ENCODE measurements at regions not wholly inside any gene's neighbourhood (a gene's known extent, or its start where the extent isn't known, plus 50 kb on each side); places are given as distances from the start of the nearest gene placed in this dataset.

DNA sequence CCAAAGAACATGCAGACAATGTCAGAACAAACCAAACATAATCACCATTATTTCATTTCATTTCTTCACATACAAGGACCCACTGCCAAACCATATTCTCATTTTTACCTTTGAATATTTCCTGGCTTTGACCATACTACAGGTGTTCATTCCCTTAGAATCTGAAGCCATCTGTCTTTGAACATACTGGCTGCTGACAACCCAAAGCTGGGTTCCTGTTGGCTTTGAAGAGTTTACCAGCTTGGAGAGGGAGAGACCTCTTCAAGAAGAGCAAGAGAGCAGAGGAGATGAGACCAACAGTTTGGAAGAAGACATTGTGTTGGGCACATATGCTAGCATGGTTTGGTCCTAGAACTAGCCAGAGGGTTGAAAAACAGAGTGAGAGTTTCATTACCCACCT, 145.6 kb upstream of the KCNIP4 start:
- CTCF ChIA-PET = no interaction called here
- POLR2A ChIA-PET = no interaction called here
- TF ChIP-seq, protein P1, sequence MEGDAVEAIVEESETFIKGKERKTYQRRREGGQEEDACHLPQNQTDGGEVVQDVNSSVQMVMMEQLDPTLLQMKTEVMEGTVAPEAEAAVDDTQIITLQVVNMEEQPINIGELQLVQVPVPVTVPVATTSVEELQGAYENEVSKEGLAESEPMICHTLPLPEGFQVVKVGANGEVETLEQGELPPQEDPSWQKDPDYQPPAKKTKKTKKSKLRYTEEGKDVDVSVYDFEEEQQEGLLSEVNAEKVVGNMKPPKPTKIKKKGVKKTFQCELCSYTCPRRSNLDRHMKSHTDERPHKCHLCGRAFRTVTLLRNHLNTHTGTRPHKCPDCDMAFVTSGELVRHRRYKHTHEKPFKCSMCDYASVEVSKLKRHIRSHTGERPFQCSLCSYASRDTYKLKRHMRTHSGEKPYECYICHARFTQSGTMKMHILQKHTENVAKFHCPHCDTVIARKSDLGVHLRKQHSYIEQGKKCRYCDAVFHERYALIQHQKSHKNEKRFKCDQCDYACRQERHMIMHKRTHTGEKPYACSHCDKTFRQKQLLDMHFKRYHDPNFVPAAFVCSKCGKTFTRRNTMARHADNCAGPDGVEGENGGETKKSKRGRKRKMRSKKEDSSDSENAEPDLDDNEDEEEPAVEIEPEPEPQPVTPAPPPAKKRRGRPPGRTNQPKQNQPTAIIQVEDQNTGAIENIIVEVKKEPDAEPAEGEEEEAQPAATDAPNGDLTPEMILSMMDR (IDR thresholded peaks at IDR 0.05; ENCODE audit: control extremely low read depth, extremely low read depth, low read depth, missing control alignments) = no peak
- no peak for DNase-seq (ENCODE audit: extremely low spot score)

DNA sequence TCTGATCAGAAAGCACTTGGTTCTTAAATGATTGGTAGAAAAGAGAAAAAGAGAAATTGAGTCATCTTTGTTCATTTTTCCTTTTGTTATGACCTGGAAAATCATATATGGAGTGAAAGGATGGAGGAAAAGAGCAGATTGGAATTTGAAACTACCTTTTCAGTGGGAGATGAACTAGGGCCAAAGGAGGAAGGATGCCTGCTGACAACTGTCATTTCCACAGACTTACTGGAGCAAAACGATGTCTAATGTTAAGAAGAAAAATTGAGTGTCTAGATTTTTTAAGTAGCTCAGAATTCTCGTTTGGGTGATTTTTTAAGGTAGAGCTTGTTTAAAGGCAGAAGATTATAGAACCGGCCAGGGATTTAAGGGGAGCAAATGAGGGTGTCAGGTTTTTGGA, 144.6 kb upstream of the KCNIP4 start:
- TF ChIP-seq, protein P1 (IDR thresholded peaks at IDR 0.05; ENCODE audit: control extremely low read depth, extremely low read depth, low read depth, missing control alignments) = no peak
- no peak for DNase-seq (ENCODE audit: extremely low spot score)
- ChIA-PET CTCF (interaction anchor here (1.5 kb wide), 1 partner anchor 295 kb away, joined by 3 read pairs; no protein-coding TSS in a partner anchor), POLR2A (no interaction called here)

DNA sequence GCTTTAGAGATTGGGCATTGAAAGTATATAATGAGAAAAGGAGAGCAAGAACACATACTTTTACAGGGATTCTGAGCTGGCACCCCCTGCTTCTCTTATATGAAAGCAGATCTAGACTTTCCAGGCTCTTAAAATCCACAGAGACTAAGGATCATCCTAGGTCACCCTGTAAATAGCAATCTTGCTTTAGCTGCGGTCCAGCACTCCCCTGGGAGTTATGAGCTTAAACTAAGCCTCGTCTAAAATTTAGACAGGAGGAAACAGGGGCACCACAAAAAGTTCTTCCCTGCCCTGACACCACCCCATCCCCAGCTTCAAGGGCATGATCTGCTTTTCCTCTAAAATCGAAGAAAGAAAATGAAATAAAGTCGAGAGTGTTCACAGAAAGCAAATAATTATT, 143.3 kb upstream of the KCNIP4 start:
- POLR2A ChIA-PET = no interaction called here
- no peak for DNase-seq (ENCODE audit: extremely low spot score)
- CTCF ChIA-PET = interaction anchor here (1.0 to 1.5 kb wide), 3 partner anchors 11 to 296 kb away, joined by 3 read pairs; no protein-coding TSS in a partner anchor
- TF ChIP-seq, protein P1 (IDR thresholded peaks at IDR 0.05; ENCODE audit: control extremely low read depth, extremely low read depth, low read depth, missing control alignments) = no peak

DNA sequence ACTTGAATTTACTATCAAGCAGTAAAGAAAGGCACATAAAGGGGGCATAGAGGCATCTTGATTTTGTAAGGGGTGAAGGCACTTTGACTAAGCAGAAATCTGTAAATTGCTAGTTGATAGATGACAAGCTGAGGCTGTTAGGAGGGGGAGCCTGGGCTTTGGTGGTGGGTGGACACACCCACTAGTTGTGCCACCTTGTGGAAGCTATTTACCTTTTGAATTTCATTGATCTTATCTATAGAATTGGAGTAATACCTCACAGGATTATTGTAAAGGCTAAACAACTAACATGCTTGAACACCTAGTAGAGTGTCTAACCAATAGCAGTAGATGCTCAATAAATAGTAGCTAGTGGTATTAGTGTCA, 142.8 kb upstream of the KCNIP4 start:
- ChIA-PET POLR2A (no interaction called here), CTCF (interaction anchor here (1.0 to 1.4 kb wide), 2 partner anchors 11 to 12 kb away, joined by 3 read pairs; no protein-coding TSS in a partner anchor)
- no peak for DNase-seq (ENCODE audit: extremely low spot score)
- TF ChIP-seq, protein P1 (IDR thresholded peaks at IDR 0.05; ENCODE audit: control extremely low read depth, extremely low read depth, low read depth, missing control alignments) = no peak

DNA sequence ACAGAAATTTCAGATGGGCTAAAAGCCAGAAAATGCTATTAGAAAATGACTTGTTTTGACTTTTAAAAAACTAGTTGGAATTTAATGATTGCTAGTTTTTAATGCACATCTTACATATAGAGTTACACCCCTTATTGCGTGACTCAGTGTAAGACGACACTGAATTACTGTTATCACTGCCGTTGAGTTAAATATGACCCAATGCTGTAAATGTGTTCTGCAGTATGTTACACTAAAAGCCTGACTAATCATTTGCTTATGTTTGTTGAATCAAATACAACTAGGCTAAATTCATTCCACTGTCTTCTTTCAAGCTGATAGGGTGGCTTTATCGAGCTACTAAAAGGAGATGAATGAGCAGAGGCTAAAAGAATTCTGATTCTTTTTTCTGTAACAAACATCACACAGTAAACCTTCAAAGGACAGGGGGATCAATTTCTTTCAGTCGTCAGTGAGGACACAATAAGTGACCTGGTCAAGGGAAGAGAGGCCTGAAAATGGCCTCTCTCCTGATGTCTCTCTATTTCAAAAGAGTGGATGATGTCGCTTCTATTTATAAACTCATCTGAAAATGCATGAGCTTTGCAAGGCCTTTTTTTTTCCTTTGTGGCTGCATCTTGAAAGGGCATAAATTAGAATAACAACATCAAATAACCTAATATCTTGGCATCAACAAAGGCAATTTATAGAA, 142.2 kb upstream of the KCNIP4 start:
- CTCF ChIA-PET = interaction anchor here (1.0 kb wide), 1 partner anchor 12 kb away, joined by 3 read pairs; no protein-coding TSS in a partner anchor
- no peak for DNase-seq (ENCODE audit: extremely low spot score)
- POLR2A ChIA-PET = no interaction called here
- TF ChIP-seq, protein P1 (IDR thresholded peaks at IDR 0.05; ENCODE audit: control extremely low read depth, extremely low read depth, low read depth, missing control alignments) = no peak

DNA sequence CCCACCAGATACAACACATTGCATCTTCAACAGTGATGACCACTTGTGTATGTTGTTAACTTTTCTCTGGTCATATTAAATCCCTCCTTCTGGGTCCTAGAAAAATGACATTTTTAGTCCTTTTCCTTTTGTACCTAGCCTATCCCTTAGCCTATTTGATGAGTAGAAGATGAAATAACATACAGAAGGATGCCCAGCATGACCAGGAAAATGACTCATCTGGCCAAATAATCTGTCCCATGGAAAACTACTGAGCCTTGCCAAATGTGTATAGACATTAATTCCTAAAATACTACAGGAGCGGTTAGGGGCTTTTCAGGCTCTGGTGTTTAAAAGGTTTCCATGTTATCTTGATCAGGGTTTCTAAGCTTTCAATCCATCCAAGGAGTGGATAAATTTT, 129.0 kb upstream of the KCNIP4 start:
- DNase-seq (ENCODE audit: extremely low spot score) = no peak
- ChIA-PET POLR2A (no interaction called here), CTCF (interaction anchor here (1.8 kb wide), 1 partner anchor 18 kb away, joined by 4 read pairs; no protein-coding TSS in a partner anchor)
- TF ChIP-seq, protein P1 (IDR thresholded peaks at IDR 0.05; ENCODE audit: control extremely low read depth, extremely low read depth, low read depth, missing control alignments) = no peak

Measured in GM10248 (cell line).